HCT116 (cell line): ENCODE measurements at regions not wholly inside any gene's neighbourhood (a gene's known extent, or its start where the extent isn't known, plus 50 kb on each side); places are given as distances from the start of the nearest gene placed in this dataset.

Experiments
- ATF3 ChIP-seq: IDR thresholded peaks from 2 replicates; pipeline ENCODE4 v1.6.1; 2012
- CTCF ChIP-seq, 3 experiments: fragments of 200-600 bp in 1 of 3; sonication (generic) in 1 of 3; IDR thresholded peaks in 2 of 3; conservative IDR thresholded peaks in 1 of 3; 2 replicates each; pipeline ENCODE4 v1.5.1; 2012 to 2017; ENCODE audit warnings: low read depth in 2 of 3, low read length in 2 of 3, antibody characterized with exemption in 1 of 3, borderline replicate concordance in 1 of 3, control low read depth in 1 of 3, mild to moderate bottlenecking in 1 of 3, mixed read lengths in 1 of 3, mixed run types in 1 of 3, moderate library complexity in 1 of 3; ENCODE audit not compliant: insufficient read depth in 1 of 3
- EGR1 ChIP-seq: IDR thresholded peaks from 2 replicates; pipeline ENCODE4 v1.6.1; 2012; ENCODE audit warnings: low read depth
- ELF1 ChIP-seq: IDR thresholded peaks from 2 replicates; pipeline ENCODE4 v1.6.1; 2012; ENCODE audit warnings: low read depth, borderline replicate concordance
- EZH2 ChIP-seq: fragments of 200-600 bp; sonication (generic); IDR thresholded peaks from 2 replicates; pipeline ENCODE4 v1.6.1; 2017; ENCODE audit warnings: antibody characterized with exemption, mixed run types
- POLR2A ChIP-seq: IDR thresholded peaks from 2 replicates; pipeline ENCODE4 v1.7.0; 2011; ENCODE audit warnings: borderline replicate concordance; ENCODE audit not compliant: insufficient read depth, insufficient read length; ENCODE audit errors: extremely low read depth
- REST ChIP-seq: IDR thresholded peaks from 2 replicates; pipeline ENCODE4 v1.6.1; 2012; ENCODE audit warnings: low read depth

- no peak for TF ChIP-seq EGR1
- TF ChIP-seq CTCF (IDR thresholded peaks at IDR 0.05 in 2 of 3, conservative IDR thresholded peaks at IDR 0.05 in 1 of 3; ENCODE audit: borderline replicate concordance in 1 of 3, insufficient read depth in 1 of 3, low read depth in 2 of 3, low read length in 2 of 3), result no peak
- no peak for TF ChIP-seq ATF3
- TF ChIP-seq ELF1, result no peak
- TF ChIP-seq REST, result no peak
- no peak for TF ChIP-seq POLR2A
- TF ChIP-seq EZH2, result no peak
Measured at GRCh38 chr5:166795756-166796155, 1495.7 kb upstream of the WWC1 start.
